HG02678 (cell line): ENCODE measurements at regions not wholly inside any gene's neighbourhood (a gene's known extent, or its start where the extent isn't known, plus 50 kb on each side); places are given as distances from the start of the nearest gene placed in this dataset.

Experiments used
- ATAC-seq: cut with Tn5 transposase; IDR thresholded peaks from one replicate; pipeline ENCODE4 v1.9.1; 2021; ENCODE audit warnings: mild to moderate bottlenecking, moderate library complexity; ENCODE audit not compliant: unreplicated experiment

DNA sequence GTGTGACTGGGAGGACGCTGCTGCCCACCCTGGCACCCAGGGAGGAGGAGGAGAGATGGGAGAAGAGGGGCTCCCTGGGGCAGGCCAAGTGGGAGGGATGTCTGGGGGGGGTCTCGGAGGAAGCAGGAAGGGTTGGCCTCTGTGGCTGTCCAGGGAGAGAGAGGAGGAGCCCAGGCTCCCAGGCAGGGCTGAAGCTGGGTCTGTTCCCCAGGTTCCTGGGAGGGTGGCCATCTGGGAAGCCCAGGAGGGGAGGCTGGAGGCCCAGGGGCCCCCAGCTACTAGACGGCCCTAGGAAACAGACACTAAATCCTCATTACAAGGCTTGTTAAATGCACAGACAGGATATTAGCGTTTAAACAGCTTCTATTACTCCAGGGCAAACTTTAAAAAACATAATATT lies 139.8 kb downstream of the ENGASE start:
- ATAC-seq: no peak

DNA sequence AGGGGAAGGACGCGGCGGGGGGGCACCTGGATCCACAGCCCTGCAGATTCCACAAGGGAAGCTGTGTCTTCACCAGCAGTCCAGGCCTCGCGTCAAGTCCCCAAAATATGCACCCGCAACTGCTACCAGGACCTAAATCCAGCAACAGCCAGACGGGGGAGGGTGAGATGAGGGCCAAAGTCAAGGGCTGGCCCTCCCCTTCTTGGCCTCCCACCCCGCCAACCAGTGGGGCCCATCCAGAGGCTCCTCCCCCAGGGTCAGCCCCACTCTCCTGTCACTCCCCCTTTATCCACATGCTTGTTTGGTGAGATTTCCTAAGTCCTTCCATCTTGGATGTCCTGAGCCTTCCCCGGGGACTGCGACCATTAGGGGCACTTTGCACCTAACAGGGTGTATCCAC lies 138.7 kb downstream of the ENGASE start:
- ATAC-seq: no peak

DNA sequence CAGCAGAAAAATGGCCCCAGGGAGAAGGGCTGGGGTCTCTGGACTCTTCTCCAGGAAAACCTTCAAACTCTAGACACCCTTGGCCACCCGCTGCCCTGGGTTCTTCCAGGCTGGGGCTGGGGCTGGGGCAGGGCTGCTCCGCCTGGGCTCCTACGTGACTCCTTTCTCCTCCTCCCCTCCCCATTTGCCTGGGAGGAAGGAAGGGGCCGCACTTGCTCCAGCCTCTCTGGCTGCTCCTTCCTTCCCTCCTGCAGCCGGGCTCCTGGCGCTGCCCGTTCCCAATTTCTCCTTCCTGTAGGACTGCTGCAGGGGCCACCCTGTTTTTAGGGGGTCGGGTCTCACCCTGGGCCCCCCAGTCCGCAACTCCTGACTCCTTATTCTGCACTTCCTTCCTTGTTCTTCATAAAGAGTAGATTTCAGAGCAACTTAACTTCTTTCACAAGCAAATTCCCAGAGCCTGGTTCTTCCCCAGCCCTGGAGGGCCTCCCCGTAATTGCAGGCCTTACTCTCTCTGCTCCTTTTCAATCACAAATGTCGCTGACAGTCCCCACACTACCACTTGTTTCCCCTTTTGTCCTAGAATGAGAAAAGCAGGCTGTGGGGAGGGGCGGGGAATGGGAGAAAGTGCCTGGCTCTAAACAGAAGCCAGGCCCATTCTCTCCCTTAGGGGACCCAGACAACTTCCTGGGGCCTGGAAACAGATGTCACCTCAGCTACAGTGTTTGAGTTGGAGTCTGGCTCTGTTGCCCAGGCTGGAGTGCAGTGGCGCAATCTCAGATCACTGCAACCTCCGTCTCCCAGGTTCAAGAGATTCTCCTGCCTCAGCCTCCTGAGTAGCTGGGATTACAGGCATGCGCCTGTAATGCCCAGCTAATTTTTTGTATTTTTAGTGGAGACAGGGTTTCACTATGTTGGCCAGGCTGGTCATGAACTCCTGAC lies 137.8 kb downstream of the ENGASE start:
- no peak for ATAC-seq

- ATAC-seq: no peak
Observed at GRCh38 chr17:79211061-79211770, 136.6 kb downstream of the ENGASE start.

DNA sequence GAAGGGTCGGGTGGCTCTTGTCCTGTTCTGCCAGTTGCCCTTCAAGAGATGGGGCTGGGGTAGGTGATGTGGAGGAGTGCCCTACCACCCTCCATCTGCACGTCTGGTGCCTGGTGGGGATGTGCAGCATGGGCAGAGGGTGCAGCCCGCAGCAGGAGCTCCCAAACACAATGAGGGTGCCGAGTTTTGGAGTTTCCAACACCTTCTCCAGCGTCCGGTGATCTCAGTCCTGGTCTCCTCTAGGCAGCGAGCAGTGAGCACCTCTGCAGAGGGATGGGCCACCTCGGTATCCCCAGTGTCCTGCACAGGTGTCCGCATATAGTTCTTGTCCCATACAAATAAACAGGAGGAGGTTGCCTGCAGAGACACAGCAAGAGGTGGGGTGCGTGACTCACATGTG lies 136.0 kb downstream of the ENGASE start:
- no peak for ATAC-seq

DNA sequence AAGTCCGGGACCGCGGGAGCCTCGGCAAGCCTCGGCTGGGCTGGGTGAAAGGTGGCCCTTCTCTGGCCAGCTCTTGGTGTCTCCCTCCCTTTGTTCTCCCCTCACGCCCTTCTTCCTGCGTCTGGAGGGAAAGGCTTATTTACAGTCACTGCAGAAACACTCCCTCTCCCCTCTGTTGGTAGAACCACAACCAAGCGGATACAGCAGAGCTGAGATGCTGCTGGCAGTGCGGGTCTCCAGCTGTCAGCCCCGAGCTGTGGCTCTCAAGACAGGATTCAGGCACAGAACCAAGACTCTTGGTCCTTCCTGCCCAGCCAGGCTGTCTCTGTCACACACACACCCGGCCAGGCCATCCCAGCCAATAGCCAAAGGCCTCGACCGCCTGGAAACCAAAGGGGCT lies 133.3 kb downstream of the ENGASE start:
- no peak for ATAC-seq

DNA sequence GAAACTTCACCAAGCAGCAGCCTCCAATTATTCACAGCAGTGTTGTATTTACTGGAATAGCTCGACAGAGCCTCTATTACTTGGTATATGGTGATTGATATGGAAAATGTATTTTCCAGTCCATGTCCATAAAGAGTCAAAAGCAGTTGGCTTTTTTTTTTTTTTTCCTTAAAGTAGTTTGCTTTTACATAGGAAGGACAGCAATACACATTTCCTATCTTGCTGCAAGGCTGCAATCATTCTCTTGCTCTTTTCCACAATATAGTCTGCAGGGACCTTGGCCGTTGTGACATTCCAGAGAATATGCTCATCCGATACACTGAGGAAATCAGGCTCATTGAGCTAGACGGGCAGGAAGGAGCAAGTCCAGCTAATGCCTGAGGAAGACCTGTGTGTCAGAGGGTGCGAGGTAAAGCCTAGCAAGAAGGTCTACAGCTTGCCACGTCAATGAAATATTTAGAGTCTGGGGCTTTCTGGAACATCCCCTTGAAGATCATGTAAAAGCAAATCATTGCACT lies 131.1 kb downstream of the ENGASE start:
- ATAC-seq: no peak

GRCh38 chr17:79204261-79204660 lies 129.6 kb downstream of the ENGASE start:
- ATAC-seq: no peak

- ATAC-seq: no peak
Observed at GRCh38 chr17:79203657-79204056, 129.0 kb downstream of the ENGASE start.

DNA sequence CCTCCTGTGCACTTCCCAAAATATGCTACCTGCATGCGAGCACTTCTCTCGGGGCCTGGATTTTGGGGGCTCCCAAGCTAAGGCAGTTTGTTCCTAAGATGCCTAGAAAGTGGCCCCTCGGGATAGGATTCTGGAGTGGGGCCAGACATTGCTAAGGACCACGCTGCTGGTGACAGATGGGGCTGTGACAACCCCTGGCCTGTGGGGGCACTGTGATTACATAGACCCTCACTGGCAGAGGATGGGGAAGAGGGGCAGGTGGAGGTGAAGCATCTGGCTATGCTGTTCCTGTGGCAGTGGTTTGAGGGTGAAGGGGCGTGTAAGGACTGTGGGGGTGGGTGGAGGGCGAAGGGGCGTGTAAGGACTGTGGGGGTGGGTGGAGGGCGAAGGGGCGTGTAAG lies 128.4 kb downstream of the ENGASE start:
- no peak for ATAC-seq

DNA sequence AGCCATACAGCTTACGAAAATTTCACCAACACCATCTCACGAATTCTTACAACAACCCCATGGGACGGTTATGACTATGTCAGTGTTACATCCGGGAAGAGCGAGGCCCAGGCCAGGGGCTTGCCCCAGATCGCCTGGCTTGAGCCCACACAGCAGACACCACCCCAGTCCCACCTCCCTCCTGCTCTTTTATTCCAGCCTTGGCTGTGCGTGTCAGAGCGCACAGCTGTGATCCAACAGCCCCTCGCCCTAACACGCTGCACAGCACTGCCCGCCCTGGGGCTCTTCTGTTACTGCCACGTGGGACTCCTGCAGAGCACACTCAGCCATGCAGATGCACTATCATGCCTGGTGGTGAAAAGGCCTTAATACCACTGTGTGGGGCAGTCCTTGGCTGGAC lies 127.9 kb downstream of the ENGASE start:
- ATAC-seq: no peak

GRCh38 chr17:79201536-79202227 lies 127.1 kb downstream of the ENGASE start:
- ATAC-seq: no peak

DNA sequence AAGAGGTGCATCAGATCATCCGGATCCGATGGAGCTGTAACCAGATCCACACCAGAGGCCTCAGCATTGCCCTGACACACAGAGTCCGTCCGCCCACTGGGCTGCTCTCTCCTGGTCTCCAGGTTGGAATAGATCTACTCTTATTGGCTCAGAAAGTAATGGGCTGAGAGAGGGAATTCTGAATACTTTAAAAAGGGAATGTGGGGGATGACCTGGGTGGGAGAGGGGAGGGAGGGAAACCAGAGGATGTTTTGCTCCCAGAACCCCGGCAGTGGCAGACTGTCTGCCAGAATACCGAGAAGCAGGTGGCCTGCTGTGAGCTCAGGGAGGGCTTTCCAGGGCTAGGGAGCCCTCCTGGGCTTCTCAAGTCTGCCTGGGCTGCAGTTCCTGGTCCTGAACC lies 126.5 kb downstream of the ENGASE start:
- no peak for ATAC-seq

DNA sequence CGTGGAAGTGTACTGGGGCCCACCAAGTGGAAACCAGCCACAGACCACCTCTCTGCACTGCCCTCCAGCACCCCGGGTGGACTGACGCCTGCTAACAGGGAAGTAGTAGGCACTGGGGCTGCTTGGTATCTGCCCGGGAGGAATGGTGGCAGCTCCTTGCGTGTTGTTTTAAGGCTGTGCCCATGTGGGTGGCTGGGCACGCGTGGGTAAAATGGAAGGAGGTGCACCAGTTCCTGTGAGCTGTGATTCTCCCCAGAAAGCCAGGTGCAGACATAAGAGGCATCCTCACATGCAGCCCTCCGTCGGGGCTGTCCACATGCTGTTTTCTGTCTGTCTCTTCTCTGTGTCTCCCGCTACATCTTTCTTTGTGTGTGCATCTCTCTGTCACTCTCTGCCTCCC lies 122.3 kb downstream of the ENGASE start:
- no peak for ATAC-seq

- no peak for ATAC-seq
Observed at GRCh38 chr17:79192503-79193351, 118.1 kb downstream of the ENGASE start.

DNA sequence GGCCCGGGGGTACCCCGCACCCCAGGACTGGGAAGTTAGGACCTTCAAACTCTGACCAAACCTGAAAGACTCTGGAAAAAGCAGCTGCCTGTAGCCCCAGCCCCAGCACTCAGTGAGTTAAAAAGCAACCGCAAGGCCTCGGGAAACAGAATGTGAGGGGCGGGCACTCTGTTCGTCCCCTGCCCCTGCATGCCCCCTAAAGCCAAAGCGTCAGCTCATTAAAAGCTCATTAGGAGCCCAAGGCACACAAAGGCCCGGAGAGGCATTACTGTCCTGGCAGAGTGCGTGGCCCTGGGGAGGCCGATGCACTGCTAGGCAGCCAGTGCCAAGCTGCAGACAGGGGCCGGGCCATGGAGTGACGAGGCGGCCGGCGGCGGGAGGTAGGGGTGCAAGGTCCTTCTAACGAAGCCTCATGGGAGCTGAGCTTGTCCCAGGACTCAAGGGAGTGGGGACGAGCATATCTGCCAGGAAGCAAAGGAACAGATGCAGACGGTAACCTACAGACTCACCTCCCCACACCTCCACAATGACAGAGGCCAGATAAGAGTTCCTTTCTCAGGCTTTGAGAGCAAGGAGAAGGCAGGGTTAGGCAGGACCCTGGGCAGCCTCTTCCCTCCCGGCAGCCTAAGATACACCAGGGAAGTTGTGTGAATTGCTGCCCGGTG lies 116.8 kb downstream of the ENGASE start:
- ATAC-seq: no peak

GRCh38 chr17:79189305-79189704 lies 114.7 kb downstream of the ENGASE start:
- no peak for ATAC-seq

DNA sequence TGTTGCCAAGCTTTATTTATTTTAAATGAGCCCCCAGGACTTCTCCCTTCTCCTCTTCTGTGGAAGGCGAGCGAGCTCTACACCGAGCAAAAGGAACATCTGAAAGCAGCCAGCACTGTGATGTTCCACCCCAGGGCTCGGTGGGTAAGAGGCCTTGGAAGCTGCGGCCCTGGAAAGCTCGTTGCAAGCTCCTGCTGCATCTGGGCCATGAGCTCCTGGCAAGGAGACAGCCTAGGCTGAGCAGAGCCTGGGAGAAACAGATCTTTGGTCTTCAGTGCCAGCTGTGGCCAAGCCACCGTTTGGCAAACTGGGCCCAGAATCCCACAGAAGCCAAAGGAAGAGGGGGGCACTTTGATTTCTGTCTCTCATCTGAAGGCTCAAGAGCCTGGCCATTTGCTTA lies 114.1 kb downstream of the ENGASE start:
- no peak for ATAC-seq

DNA sequence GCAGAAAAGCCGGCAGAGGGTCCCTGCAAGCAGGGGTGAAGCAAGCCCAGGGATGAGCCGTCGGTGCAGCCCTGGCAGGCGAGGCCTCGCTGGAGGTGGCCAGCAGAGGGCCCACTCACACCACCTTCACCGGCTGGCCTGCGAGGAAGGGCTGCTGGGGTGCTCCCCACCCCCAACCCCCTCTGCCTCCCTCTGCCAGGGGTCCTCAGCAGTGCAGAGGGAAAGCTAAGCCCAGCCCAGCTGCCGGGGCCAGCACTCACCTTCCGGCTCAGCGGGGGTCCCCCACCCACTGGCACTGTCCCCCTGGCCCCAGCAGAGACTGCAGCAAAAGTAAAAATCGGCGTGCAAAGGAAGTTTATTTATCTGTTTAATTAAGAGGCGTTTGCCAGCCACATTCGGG lies 113.4 kb downstream of the ENGASE start:
- ATAC-seq: no peak

DNA sequence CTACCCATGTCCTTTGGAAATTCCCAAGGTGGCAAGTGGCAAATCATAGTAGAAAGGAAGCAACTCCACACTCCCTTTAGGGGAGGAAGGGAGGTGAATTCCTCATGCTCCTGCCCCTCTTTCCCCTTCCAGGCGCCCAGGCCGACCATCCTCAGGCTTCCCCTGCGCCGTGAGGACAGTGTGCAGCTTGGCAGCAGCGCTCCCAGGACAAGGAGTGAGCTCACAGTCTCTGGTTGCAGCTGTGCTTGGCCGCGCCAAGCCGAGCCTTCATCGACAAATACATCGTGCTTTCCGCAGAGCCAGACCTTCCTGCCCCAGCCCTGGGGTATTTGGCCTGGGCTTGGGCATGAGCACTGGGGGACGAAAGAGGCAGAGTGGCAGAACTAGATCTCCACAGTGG lies 112.6 kb downstream of the ENGASE start:
- ATAC-seq: no peak
